Forelimb muscle (tissue), 1 donor: ENCODE measurements at regions not wholly inside any gene's neighbourhood (a gene's known extent, or its start where the extent isn't known, plus 50 kb on each side); places are given as distances from the start of the nearest gene placed in this dataset.
"Not testable (repeated sequence)": the region's sequence is repeated elsewhere in the genome, so short reads cannot be mapped to it uniquely, and the experiment has no call there.

ENCODE experiments used
- DNase-seq: peaks from one replicate; pipeline ENCODE4 v3.0.0-alpha.2; 2013; ENCODE audit warnings: low read depth

DNA sequence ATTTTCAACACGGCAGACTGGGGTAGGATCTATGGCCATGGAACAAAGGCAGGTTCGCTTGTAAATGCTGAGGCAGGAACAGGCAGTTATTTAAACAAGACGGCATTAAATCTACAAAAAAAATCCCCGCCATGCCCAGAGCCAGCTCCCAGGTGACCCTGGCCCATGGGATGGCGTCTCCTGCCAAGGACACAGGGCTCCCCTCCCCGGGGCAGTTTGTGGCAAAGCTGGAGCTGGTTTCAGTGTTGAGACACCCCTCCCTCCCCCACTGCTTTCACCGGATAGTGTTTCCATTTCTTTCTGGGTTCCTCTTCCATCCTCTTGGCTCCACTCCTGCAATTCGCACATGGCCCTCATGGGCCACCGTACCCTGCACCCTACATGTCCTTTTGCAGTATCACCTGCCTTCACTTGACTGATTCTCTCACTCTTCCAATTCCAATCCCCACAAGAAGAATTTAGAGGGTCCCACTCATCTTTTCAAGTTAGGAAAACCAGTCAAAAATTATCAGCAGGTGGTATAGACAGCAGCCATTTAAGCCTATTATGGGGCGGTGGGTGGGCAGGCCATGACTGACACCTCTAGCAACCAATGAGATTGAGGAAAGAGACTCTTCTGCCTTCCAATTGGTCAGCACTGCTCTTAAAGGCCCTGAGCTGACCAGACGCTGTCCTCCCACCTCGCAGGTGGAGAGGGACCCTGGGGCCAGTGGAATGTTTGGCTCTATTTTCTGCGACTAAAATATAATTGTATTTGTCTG is 52.0 kb downstream of the OLIG1 start:
- DNase-seq, result no peak

DNA sequence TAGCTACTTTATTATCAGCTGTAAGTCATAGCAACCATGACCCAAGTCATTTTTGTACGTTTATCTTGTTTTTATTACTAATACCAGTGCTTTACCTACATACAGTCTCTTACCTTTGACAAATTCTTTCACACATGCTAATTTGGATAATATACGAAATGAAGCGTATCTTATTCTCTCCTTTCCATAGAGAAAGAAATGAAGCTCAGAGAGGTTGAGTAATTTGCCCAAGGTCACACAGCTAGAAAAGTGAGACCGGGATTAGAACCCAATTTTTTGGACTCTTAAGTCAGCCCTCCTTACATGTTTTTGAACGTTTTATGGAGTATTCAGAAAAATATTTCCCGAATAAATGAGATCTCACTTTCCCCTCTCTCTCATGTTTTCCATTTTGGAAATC is 52.6 kb downstream of the OLIG1 start:
- DNase-seq, result no peak

DNA sequence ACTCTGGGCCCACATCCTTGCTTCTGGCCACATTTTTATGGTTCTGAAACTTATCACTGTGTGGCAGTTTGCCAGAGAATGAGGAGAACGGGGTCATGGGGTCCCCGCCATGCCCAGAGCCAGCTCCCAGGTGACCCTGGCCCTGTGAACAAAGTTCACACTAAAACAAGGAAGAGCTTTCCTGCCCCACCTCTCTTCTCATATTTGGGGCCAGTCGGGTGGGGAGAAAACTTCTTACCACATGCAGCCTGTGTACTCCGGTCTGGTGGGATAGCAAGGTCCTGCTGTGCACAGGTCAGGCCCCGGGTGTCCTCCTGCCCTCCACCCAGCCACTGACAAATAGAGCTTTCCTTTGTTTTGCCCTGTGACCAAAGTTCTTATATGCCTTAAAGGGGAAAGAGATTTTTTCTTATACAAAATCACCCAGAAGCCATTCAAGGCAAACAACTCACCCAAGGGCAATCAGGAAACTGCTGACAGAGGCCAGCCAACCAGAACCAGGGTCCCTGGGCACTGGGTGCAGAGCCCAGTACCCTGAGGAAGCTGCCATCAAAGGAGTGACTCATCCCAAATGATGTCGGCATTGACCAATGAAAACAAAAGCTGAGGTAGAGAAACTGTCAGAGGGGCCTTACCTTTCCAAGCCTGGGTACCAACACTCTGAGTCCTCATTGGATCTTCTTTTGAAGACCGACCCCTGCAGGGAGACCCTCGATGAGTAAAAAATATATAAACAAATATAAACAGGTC is 53.6 kb downstream of the OLIG1 start:
- DNase-seq, result no peak

DNA sequence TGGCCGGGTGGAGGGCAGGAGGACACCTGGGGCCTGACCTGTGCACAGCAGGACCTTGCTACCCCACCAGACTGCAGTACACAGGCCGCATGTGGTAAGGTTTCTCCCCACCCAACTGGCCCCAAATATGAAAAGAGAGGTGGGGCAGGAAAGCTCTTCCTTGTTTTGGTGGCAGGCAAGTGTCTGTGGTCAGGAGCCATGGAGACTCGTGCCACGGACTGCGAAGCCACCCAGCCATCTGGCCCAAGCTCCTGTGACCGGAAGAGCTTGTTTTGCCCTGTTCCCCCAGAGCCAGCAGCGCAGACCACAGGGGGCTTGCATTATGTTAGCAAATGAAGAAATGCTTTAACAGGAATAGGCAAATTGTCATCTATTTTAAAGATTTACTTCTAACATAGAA is 54.9 kb downstream of the OLIG1 start:
- no peak for DNase-seq

DNA sequence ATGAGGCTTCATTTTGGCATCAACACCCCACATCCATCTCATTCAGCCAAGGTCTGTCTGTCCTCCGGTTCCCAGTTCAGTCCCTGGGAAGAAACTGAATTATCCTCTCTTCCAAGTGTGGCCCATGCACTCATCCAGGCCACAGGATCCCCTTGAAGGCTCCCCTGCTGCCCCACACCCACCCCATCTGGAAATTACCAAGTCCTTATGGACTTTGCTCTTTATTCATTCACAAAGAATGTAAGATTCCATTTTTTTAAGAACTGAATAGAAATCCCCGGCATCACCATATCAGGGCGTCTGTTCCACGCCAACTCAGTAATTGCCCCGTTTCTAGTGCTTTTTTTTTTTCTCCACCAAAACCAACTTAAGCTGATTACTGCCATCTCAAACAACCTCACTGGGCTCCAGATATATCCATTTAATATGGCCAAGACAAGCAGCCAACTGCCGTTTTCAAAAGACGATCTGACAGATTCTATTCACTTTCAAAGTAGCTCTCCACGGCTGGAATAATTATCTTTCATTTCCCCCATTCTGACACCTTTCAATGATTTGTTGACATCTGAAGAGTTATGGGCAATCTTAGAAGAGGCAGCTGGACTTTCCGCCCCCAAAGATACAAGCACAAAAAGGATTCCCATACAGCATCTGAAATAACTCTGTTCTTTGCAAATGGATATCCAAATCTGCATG is 55.9 kb downstream of the OLIG1 start:
- no peak for DNase-seq

DNA sequence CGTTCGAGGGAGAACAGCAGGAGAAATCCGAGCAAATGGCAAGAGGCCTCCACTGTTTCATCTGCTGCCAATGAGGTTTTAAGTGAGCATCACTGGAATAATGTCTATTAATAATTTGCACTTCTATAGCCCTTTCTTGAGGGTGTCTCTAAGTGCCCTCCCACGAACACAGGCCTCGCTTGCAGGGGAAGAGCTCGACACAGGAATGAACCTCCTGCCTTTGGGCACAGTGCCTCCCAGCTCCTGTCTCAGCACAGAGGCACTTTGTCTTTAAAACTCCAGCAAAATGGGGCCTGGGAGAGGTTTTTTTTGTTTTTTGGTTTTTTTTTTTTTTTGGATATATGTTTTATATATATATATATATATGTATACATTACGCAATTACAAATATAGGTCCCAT is 56.6 kb downstream of the OLIG1 start:
- no peak for DNase-seq

DNA sequence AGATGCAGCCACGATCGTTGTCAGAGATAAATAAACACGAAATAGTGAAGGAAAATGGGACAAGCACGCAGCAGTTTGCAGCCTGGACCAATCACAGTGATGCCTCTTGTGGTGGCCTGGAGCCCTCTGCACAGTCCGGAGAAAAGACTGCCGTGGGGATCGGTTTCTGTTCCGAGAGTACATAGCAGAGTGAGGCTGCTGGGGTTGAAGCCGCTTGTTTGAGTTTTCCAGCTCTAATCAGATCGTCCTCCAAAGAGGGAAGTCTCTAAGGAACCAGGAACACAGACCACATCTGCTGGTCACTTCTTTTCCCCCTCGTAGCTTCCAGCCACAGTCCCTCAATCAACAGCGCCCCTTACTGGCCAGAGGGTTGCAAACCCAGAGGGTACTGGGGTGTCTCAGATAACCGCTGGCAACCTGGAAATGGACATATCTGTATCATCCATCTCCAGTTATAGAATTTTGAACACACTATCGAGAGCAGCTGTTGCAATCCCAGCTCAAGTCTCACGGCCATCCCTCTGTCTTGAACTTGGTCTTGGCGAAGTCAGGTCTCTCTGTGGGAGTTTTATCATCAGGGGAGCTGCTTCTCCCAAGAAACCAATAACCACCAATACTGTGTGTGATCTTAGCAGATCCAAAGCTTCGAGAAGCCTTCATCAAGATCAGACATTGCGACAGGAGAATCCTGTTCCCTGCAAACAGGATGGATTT is 57.4 kb downstream of the OLIG1 start:
- peak; percentile 35 for DNase-seq

DNA sequence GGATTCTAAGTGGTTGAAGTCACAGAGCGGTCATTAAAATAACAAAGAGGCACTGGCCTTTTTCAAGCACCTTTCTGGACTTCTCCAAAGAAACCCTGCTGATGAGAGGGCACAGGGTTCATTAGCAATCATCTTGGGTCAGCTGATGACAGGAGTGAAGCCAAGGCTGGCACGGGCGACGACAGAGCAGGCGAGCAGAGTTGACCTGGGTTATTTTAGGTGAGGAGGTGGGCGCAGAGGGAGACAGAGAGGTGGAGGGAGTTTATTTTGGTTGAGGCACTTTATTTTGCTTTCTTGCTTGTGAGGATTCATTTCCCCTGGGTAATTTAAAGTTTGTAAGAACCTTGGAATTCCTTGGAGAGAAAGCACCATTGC is 57.9 kb downstream of the OLIG1 start:
- DNase-seq, result no peak

DNA sequence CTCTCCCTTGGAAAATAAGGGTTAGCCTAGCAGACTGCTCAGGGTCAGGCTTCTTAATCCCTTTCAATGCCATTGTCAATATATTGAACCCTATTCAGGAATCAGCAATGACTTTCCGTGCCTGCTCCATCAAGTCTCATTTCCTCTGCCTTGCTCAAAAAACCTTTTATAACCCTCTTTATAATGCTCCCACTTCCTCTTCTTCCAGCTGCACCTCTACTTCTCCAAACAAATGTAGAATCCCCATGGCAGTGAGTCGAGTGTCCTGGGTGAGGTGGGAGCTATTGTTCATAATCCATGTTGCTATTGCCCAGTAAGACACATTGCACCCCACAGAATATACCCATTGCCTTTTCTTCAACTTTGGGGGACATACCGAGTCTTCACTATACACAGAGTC is 58.6 kb downstream of the OLIG1 start:
- no peak for DNase-seq

DNA sequence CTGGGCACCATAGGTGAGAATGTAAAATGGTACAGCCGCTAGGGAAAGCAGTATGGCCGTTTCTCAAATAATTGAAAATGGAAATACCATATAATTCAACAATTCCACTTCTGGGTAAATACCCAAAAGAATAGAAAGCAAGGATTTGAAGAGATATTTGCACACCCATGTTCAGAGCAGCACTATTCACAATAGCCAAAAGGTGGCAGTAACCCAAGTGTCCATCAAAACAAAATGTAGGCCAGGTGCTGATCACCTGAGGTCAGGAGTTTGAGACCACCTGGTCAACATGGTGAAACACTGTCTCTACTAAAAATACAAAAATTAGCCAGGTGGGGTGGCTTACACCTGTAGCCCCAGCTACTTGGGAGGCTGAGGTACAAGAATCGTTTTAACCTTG is 62.1 kb downstream of the OLIG1 start:
- DNase-seq, result no peak

DNA sequence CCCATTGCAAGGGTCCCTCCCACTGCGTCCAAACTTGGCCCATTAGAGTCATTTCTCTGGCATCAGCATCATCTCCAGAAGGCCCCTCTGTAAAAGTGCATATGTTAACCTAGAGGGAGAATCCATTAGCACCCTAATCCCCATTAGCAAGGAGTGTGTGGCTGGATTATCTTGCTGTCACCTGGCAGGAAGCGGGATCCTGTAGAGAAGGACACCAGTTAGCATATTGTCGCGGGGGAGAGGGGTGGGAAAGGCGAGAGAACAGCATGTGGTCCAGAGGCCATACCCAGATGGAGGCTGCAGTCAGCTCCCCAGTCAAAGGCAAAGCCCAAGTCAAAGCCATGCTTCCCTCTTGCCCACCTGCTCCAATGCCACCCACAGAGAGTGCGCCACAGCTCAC is 64.0 kb downstream of the OLIG1 start:
- DNase-seq, result no peak

DNA sequence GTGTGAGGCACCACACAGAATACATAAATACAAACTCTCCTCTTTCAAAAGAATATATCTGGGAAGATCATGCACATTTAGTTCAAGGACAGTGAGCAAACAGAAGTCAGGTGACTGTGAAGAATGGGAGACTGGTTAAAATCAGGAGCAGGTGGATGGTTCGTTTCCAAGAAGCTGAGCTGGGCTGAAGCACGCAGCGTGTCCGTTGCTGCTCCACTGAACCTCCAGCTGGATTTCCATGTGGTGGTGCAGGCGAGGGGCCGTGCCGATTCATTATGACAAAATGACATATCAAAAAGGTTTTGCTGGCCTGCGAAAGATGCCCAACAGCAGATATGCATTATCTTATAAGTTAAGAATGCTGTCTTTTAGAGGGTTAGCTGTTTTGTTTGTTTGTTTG is 66.0 kb downstream of the OLIG1 start:
- no peak for DNase-seq

DNA sequence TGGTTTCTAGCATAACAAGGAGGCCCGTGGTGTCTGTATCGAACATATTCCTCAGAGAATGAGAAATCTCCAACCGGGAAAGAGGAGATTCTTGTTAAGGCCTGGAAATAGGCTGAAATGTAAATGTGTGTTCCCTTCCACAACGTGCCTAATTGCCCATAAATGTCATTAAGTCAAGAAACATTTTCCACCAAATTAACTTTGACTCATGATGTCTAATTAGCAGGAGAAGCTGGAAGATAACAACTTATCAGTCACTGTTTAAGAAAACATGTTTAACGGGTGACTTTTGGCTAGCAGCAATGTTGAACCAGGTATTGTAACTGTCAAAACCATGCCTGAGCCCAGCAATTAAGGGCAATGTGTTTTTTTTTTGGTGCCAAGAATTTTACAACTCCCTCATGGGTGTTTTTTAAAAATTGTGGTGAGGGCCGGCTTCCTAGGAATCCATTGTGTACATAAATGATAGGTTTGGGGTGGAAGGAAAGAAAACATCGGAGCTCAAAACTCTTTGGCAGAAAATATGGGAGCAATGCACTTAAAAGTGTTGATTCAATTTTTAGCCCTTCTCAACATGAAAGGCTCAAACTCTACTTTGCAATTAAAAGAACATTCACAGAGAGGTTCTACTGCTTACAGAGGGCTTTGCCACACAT is 67.0 kb downstream of the OLIG1 start:
- no peak for DNase-seq

DNA sequence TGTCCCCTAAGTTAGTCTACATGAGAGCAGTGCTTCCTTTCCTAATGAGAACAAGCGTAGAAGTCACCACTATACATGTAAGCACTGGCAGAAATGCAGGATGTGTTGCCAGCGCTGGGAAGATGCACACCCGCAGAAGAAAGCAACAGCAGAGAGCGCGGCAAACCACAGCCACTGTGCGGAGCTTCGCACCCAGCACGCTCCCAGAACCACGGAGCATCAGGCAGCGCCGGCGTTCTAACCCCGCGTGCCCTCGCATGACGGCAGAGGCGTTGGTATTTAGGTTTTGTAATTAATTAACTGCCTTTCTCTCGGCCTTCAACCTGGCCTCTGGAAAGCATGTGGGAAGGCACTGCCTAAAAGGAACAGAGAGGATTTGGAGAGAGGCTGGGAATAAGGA is 69.1 kb downstream of the OLIG1 start:
- DNase-seq, result no peak

DNA sequence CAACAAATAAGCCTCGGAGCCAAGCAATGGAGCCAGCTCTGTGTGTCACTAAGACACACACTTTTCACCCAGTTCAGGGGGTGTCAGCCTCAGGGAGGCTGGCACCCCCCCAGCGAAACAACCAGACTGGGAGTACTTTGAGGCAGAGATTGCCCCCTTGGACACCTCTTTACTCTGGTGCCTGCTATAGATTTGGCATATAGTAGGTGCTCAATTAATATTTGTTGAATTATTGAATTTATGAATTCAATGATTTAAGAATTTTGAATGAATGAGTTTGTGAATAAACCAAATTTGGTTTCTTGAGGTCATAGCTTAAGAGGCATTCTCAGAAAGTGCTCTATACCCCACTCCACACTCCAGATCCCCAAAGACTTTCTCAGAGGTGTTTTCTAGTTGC is 70.3 kb downstream of the OLIG1 start:
- DNase-seq, result no peak

DNA sequence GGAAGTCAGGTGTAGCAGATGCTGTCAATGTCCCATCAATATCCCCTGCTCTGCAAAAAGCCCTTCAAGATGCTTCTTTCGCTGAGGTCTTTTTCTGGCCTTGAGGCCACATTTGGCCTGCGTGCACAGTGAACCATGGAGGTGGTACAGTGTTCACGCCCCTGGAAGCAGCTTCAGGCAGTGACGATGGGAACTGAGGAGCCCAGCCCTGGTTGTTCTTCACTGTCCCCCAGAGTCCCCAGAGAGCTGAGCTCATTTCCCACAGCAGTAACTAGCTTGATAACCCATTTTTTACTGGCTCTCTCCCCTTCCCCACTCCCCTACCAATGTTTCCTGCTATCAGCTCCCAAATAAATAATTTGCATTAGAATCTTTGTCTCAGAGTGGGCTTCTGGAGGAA is 76.5 kb downstream of the OLIG1 start:
- no peak for DNase-seq

DNA sequence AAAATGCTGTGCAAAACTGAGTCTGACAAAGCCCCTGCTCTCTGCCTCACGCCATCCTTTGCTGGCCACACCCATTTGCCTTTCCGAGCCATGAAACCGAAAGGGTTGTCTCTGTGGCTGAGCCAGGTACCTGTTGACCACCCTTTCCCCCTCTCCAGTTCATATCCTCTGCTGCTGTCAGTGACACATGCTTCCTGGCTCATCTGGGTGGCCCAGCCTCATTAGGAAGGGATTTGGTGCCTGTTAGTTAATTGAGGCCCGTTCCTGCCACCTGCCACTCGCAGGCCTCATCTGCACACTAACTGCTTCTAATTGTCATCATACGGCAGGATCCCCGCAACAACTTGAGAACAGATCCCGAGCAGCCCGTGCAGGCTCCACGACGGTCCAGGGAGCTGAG is 79.2 kb downstream of the OLIG1 start:
- DNase-seq, result no peak

DNA sequence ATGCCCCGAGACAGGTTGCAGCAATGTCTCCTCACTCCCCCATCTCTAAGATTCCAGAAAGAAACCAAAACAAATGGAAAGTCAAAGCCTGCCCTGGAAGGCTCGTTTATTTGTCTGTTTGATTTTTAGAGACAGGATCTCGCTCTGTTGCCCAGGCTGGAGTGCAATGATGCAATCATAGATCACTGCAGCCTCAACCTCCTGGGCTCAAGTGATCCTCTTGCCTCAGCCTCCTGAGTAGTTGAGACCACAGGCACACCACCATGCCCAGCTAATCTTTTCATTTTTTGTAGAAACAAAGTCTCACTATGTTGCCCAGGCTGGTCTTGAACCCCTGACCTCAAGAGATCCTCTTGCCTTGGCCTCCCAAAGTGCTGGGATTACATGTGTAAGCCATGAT is 78.8 kb upstream of the IFNAR2 start:
- DNase-seq, result not testable (repeated sequence)

DNA sequence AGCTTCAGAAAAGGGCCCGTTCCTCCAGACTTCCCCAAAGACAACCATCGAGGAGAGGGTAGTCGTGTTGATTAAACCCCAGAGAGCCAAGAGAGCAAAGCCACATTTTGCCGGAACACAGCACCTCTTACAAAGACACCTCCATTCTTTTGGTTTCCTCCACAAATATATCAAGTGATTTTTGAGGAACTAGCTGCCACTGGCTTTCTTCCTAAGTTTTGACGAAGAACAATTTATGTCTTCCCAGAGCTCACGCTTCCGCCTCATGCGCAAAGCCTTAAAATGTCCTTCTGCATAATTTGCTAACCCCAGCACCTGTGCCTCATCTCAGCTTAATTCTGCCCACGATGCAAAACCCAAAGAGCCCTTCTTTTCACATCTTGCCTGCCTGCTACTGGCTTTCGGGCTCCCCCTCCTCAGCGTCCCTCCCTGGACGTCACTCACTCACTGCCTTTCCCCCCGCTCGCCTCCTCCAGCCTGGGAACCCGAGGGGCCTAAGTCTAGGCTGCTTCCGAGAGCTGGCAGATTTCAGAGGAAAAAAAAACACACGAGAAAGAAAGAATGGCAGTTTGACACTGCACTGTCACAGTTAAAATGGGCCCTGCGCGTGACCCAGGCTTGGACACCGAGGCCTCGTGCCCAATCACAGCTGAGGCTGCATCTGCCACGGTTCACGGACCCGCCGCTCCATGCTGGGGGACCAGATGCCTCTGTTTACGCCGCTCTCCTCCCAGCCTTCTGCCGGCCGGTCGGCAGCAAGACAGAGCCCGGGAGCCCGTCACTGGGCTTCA is 77.6 kb upstream of the IFNAR2 start:
- no peak for DNase-seq

DNA sequence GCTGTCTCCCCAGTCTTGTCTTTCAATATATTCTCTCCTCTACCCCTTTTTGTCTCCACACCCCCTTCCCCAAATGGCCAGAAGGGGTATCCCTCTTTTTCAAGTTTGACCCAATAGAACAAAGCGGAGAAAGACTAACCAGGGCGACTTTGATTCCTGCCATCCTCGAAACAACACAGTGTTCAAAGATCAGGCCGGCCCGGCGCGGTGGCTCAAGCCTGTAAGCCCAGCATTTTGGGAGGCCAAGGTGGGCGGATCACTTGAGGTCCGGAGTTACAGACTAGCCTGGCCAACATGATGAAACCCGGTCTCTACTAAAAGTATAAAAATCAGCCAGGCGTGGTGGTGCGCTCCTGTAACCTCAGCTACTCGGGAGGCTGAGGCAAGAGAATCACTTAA is 77.0 kb upstream of the IFNAR2 start:
- no peak for DNase-seq

DNA sequence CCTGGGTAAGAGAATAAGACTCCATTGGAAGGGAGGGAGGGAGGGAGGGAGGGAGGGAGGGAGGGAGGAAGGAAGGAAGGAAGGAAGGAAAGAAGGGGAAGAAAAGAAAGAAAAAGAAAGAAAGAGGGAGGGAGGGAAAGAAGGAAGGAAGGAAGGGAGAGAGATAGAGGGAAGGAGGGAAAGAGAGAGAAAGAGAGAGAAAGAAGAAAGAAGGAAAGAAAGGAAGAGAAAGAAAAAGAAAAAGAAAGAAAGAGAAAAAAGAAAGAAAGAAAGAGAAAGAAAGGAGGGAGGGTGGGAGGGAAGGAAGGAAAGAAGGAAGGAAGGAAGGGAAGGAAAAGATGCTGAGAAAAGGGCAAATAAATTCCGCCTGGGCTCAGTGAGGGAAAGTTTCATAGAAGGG is 74.7 kb upstream of the IFNAR2 start:
- no peak for DNase-seq
